ENCODE measurements at regions not wholly inside any gene's neighbourhood (a gene's known extent, or its start where the extent isn't known, plus 50 kb on each side); places are given as distances from the start of the nearest gene placed in this dataset.

GRCh38 chr14:56501909-56502530, 77.6 kb upstream of the TMEM260 start:
- DNase-seq (ENCODE audit: low read depth): no peak

GRCh38 chr14:56505361-56505760, 74.2 kb upstream of the TMEM260 start:
- no peak for DNase-seq (ENCODE audit: low read depth)

- DNase-seq (ENCODE audit: low read depth): no peak
Measured at GRCh38 chr14:56512521-56512920, 67.1 kb upstream of the TMEM260 start.

- no peak for DNase-seq (ENCODE audit: low read depth)
Measured at GRCh38 chr14:56514663-56515371, 64.8 kb upstream of the TMEM260 start.

- no peak for DNase-seq (ENCODE audit: low read depth)
Measured at GRCh38 chr14:56515739-56516138, 63.9 kb upstream of the TMEM260 start.

GRCh38 chr14:56522403-56522802, 57.2 kb upstream of the TMEM260 start:
- no peak for DNase-seq (ENCODE audit: low read depth)

GRCh38 chr14:56524971-56525677, 54.5 kb upstream of the TMEM260 start:
- no peak for DNase-seq (ENCODE audit: low read depth)

- no peak for DNase-seq (ENCODE audit: low read depth)
Measured at GRCh38 chr14:56528927-56529326, 50.7 kb upstream of the TMEM260 start.

Data from GM04504 (cell line).